ENCODE measurements at regions not wholly inside any gene's neighbourhood (a gene's known extent, or its start where the extent isn't known, plus 50 kb on each side); places are given as distances from the start of the nearest gene placed in this dataset.

DNA sequence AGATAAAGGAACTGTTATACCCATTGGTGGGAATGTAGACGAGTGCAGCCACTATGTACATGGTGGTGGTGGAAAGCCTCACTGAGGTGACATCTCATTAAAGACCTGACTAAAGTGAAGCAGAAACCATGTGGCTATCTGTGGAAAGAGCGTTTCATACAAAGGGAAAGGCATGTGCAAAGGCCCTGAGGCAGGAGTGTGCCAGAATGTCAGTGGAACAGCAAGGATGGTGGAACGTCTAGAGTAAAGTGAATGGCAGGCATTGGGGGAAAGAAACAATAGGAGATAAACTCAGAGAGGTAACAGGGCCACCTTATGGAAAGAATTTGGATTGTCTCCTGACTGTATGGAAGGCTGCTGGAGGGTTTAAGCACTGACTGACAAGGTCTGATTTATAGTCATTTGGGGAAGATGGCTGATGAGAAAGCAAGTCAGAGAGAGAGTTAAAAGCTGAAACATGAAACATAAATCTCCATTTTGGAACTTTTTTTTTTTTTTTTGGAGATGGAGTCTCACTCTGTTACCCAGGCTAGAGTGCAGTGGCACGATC lies 245.7 kb downstream of the STK31 start:
- no peak for TF ChIP-seq EZH2phosphoT487 (IDR thresholded peaks at IDR 0.05; ENCODE audit: low read depth)
- TF ChIP-seq, protein P1, sequence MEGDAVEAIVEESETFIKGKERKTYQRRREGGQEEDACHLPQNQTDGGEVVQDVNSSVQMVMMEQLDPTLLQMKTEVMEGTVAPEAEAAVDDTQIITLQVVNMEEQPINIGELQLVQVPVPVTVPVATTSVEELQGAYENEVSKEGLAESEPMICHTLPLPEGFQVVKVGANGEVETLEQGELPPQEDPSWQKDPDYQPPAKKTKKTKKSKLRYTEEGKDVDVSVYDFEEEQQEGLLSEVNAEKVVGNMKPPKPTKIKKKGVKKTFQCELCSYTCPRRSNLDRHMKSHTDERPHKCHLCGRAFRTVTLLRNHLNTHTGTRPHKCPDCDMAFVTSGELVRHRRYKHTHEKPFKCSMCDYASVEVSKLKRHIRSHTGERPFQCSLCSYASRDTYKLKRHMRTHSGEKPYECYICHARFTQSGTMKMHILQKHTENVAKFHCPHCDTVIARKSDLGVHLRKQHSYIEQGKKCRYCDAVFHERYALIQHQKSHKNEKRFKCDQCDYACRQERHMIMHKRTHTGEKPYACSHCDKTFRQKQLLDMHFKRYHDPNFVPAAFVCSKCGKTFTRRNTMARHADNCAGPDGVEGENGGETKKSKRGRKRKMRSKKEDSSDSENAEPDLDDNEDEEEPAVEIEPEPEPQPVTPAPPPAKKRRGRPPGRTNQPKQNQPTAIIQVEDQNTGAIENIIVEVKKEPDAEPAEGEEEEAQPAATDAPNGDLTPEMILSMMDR (IDR thresholded peaks at IDR 0.05; ENCODE audit: low read depth, low read length), result no peak
